ENCODE measurements at regions not wholly inside any gene's neighbourhood (a gene's known extent, or its start where the extent isn't known, plus 50 kb on each side); places are given as distances from the start of the nearest gene placed in this dataset.

DNA sequence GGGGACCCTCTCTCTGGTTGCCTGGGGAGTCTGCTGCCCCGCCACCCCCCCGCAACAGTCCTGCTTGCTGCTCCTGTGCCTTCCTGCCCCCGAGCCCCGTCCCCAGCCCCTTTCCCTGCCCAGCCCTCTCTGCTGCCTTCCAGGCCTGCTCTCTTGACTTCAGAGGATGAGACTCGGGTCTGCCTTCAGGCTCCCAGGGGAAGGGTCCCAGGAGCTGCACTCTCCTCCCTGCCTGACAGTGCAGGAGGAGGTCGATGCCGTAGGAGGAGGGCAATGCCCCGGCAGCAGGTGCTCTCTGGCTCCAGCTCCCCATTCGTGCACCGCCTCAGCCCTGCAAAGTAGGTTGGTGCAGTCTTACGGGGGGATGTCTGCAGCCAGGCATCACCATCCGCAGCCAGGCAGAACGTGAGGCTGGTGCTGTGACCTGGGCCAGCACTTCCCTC, 185.1 kb upstream of the C14orf180 start:
- TF ChIP-seq CTCF (IDR thresholded peaks at IDR 0.05), result no peak
- TF ChIP-seq USF2 (CRISPR knock-in tag; IDR thresholded peaks at IDR 0.05), result no peak
- no peak for TF ChIP-seq SP1 (CRISPR knock-in tag; conservative IDR thresholded peaks at IDR 0.05)

Measured in WTC11 (cell line).